HepG2 (cell line): ENCODE measurements at regions not wholly inside any gene's neighbourhood (a gene's known extent, or its start where the extent isn't known, plus 50 kb on each side); places are given as distances from the start of the nearest gene placed in this dataset.

ENCODE experiments used
- ARID5B ChIP-seq: IDR thresholded peaks from 2 replicates; pipeline ENCODE4 v1.4.0; 2020; ENCODE audit warnings: mild to moderate bottlenecking, missing genetic modification reagents
- BHLHE40 ChIP-seq: IDR thresholded peaks from 2 replicates; pipeline ENCODE4 v1.6.1; 2011; ENCODE audit warnings: low read length, improper control_type of control experiment
- ETV5 ChIP-seq: IDR thresholded peaks from 2 replicates; pipeline ENCODE4 v1.6.1; 2018; ENCODE audit warnings: missing biosample characterization, missing genetic modification reagents, inconsistent platforms, borderline replicate concordance
- HOXA5 ChIP-seq: sonication (generic); formaldehyde crosslinking; IDR thresholded peaks from 2 replicates; pipeline ENCODE4 v1.4.0; 2020; ENCODE audit warnings: missing genetic modification reagents
- KDM5B ChIP-seq: sonication (generic); formaldehyde crosslinking; IDR thresholded peaks from 2 replicates; pipeline ENCODE4 v1.4.0; 2020; ENCODE audit warnings: missing genetic modification reagents, mild to moderate bottlenecking, borderline replicate concordance
- KDM6A ChIP-seq: IDR thresholded peaks from 2 replicates; pipeline ENCODE4 v1.6.1; 2016; ENCODE audit warnings: low read depth
- MTF1 ChIP-seq: sonication (generic); formaldehyde crosslinking; IDR thresholded peaks from 2 replicates; pipeline ENCODE4 v1.5.0; 2020; ENCODE audit warnings: missing genetic modification reagents
- MTF2 ChIP-seq: sonication (generic); formaldehyde crosslinking; IDR thresholded peaks from 2 replicates; pipeline ENCODE4 v1.5.0; 2020; ENCODE audit warnings: missing genetic modification reagents, borderline replicate concordance
- NFE2L1 ChIP-seq: sonication (generic); formaldehyde crosslinking; IDR thresholded peaks from 2 replicates; pipeline ENCODE4 v1.4.0; 2020; ENCODE audit warnings: missing genetic modification reagents, mild to moderate bottlenecking, borderline replicate concordance
- POLR2A ChIP-seq, 2 experiments: IDR thresholded peaks; 2 replicates each; pipeline ENCODE4 v1.6.1; 2011; ENCODE audit warnings: low read depth in 2 of 2, low read length in 2 of 2, mild to moderate bottlenecking in 1 of 2, moderate library complexity in 1 of 2; ENCODE audit not compliant: insufficient read depth in 1 of 2
- RARA ChIP-seq: IDR thresholded peaks from 2 replicates; pipeline ENCODE4 v1.6.1; 2016; ENCODE audit warnings: missing genetic modification reagents, missing compliant biosample characterization
- RXRB ChIP-seq: IDR thresholded peaks from 2 replicates; pipeline ENCODE4 v1.6.1; 2016; ENCODE audit warnings: borderline replicate concordance, missing genetic modification reagents, missing compliant biosample characterization
- SAP130 ChIP-seq: IDR thresholded peaks from 2 replicates; pipeline ENCODE4 v1.6.1; 2016; ENCODE audit warnings: low read depth
- ZBTB33 ChIP-seq: sonication (generic); formaldehyde crosslinking; IDR thresholded peaks from 2 replicates; pipeline ENCODE4 v1.4.0; 2020; ENCODE audit warnings: missing genetic modification reagents
- ZNF205 ChIP-seq: IDR thresholded peaks from 2 replicates; pipeline ENCODE4 v1.6.1; 2018; ENCODE audit warnings: missing biosample characterization, missing genetic modification reagents
- ZNF598 ChIP-seq: sonication (generic); formaldehyde crosslinking; IDR thresholded peaks from 2 replicates; pipeline ENCODE4 v1.5.1; 2020; ENCODE audit warnings: mild to moderate bottlenecking, missing genetic modification reagents, borderline replicate concordance
- ZNF768 ChIP-seq: sonication (generic); formaldehyde crosslinking; IDR thresholded peaks from 2 replicates; pipeline ENCODE4 v1.4.0; 2020; ENCODE audit warnings: missing genetic modification reagents
- ZSCAN5A ChIP-seq: sonication (generic); formaldehyde crosslinking; IDR thresholded peaks from 2 replicates; pipeline ENCODE4 v1.8.0; 2022; ENCODE audit warnings: mild to moderate bottlenecking, missing genetic modification reagents, borderline replicate concordance
- TF ChIP-seq, protein P1 (sequence below): sonication (generic); formaldehyde crosslinking; IDR thresholded peaks from 2 replicates; pipeline ENCODE4 v1.9.0; 2022; ENCODE audit warnings: low read depth, missing genetic modification reagents
- TF ChIP-seq, protein P2 (sequence below): IDR thresholded peaks from 2 replicates; pipeline ENCODE4 v1.6.1; 2018; ENCODE audit warnings: missing genetic modification reagents

DNA sequence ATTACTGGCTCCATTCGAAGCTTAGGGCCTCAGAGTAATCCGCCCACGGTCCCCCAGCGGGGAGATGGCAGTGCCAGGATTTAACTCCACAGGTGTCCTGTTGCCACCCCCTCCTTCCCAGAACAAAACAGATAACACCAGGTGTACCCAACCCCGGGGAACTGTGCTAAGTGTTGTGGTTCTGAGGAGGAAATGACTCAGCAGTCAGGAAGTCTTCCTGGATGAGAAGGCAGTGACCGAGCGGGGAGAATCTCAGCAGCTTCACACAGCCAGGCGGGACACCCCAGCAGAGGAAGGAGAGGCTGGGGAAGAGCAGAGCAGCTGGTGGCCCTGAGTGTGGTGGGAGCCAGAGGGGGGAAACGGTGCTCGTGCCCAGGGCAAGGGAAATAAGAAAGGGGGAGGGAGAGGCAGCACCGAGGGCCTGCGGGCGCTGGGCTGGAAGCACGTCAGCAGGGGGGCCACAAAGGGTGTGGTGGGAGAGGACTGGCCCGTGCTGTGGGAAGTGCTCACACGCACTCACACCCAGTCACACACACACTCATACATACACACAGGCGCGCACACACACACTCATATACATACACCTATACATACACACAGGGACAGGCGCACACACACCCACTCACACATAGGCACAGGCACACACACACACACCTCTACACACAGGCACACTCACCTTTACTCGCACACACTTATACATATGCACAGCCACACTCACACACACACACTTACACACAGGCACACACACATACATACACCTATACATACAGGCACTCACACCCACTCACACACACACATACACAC is 59.8 kb upstream of the CHST15 start (continued):
- TF ChIP-seq ZNF598 (CRISPR knock-in tag) (no peak), ZNF768 (CRISPR knock-in tag) (no peak), KDM6A (CRISPR knock-in tag) (no peak), MTF2 (CRISPR knock-in tag) (no peak), SAP130 (CRISPR knock-in tag) (0 out of 2 replicates have a peak, but pooled peaks have one; percentile 38), KDM5B (no peak), HOXA5 (CRISPR knock-in tag) (no peak), RXRB (CRISPR knock-in tag) (peak; percentile 19; the same call in 1 of the 2 replicates), ZBTB33 (CRISPR knock-in tag) (0 out of 2 replicates have a peak, but pooled peaks have one; percentile 6), RARA (CRISPR knock-in tag) (0 out of 2 replicates have a peak, but pooled peaks have one; percentile 10), BHLHE40 (no peak), MTF1 (no peak), ZNF205 (CRISPR knock-in tag) (no peak), ETV5 (peak; percentile 72), ZSCAN5A (CRISPR knock-in tag) (no peak), ARID5B (CRISPR knock-in tag) (0 out of 2 replicates have a peak, but pooled peaks have one; percentile 38), NFE2L1 (CRISPR knock-in tag) (0 out of 2 replicates have a peak, but pooled peaks have one; percentile 40), POLR2A (IDR thresholded peaks at IDR 0.05; ENCODE audit: insufficient read depth in 1 of 2, low read depth in 2 of 2, low read length in 2 of 2) (no peak)
- TF ChIP-seq, protein P1, sequence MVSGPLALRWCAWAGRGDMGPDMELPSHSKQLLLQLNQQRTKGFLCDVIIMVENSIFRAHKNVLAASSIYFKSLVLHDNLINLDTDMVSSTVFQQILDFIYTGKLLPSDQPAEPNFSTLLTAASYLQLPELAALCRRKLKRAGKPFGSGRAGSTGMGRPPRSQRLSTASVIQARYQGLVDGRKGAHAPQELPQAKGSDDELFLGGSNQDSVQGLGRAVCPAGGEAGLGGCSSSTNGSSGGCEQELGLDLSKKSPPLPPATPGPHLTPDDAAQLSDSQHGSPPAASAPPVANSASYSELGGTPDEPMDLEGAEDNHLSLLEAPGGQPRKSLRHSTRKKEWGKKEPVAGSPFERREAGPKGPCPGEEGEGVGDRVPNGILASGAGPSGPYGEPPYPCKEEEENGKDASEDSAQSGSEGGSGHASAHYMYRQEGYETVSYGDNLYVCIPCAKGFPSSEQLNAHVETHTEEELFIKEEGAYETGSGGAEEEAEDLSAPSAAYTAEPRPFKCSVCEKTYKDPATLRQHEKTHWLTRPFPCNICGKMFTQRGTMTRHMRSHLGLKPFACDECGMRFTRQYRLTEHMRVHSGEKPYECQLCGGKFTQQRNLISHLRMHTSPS (CRISPR knock-in tag) = 0 out of 2 replicates have a peak, but pooled peaks have one; percentile 19
- TF ChIP-seq, protein P2, sequence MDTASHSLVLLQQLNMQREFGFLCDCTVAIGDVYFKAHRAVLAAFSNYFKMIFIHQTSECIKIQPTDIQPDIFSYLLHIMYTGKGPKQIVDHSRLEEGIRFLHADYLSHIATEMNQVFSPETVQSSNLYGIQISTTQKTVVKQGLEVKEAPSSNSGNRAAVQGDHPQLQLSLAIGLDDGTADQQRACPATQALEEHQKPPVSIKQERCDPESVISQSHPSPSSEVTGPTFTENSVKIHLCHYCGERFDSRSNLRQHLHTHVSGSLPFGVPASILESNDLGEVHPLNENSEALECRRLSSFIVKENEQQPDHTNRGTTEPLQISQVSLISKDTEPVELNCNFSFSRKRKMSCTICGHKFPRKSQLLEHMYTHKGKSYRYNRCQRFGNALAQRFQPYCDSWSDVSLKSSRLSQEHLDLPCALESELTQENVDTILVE (CRISPR knock-in tag) = no peak
